ENCODE measurements at regions not wholly inside any gene's neighbourhood (a gene's known extent, or its start where the extent isn't known, plus 50 kb on each side); places are given as distances from the start of the nearest gene placed in this dataset.

GRCh38 chr3:184477940-184478339 lies 83.6 kb upstream of the EPHB3 start:
- H3K9me2 ChIP-seq (replicated peaks; ENCODE audit: control insufficient read depth, low read length) = no peaks in the 10 kb centered on the region
- TF ChIP-seq, protein P1, sequence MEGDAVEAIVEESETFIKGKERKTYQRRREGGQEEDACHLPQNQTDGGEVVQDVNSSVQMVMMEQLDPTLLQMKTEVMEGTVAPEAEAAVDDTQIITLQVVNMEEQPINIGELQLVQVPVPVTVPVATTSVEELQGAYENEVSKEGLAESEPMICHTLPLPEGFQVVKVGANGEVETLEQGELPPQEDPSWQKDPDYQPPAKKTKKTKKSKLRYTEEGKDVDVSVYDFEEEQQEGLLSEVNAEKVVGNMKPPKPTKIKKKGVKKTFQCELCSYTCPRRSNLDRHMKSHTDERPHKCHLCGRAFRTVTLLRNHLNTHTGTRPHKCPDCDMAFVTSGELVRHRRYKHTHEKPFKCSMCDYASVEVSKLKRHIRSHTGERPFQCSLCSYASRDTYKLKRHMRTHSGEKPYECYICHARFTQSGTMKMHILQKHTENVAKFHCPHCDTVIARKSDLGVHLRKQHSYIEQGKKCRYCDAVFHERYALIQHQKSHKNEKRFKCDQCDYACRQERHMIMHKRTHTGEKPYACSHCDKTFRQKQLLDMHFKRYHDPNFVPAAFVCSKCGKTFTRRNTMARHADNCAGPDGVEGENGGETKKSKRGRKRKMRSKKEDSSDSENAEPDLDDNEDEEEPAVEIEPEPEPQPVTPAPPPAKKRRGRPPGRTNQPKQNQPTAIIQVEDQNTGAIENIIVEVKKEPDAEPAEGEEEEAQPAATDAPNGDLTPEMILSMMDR (IDR thresholded peaks at IDR 0.05; ENCODE audit: low read depth, low read length, poor library complexity, severe bottlenecking) = no peak
- no peak for TF ChIP-seq EZH2phosphoT487 (IDR thresholded peaks at IDR 0.05; ENCODE audit: borderline replicate concordance, low read length)
- peaks cover 34% of the 10 kb centered on the region for H3K27me3 ChIP-seq (ENCODE audit: control insufficient read depth, low read length)
- H3K27ac ChIP-seq (ENCODE audit: low read depth, low read length) = no peak overlapping the region
- no peak overlapping the region for H3K4me3 ChIP-seq (ENCODE audit: low read length)
- no peaks in the 10 kb centered on the region for H3K9me3 ChIP-seq (ENCODE audit: control insufficient read depth, insufficient read depth, low read length)
- peaks cover 7% of the 10 kb centered on the region for H3K4me1 ChIP-seq (ENCODE audit: control insufficient read depth, low read length)
- no peak overlapping the region for H3K4me2 ChIP-seq (ENCODE audit: low read length)
- H3K36me3 ChIP-seq (ENCODE audit: control insufficient read depth, low read length) = no peaks in the 10 kb centered on the region
- no peaks in the 10 kb centered on the region for H4K20me1 ChIP-seq (ENCODE audit: control insufficient read depth, insufficient read depth, low read depth, low read length)
- no peaks in the 10 kb centered on the region for H3K79me2 ChIP-seq (ENCODE audit: control insufficient read depth, low read length)
- H3F3A ChIP-seq (ENCODE audit: control insufficient read depth, insufficient read depth) = no peaks in the 10 kb centered on the region

DNA sequence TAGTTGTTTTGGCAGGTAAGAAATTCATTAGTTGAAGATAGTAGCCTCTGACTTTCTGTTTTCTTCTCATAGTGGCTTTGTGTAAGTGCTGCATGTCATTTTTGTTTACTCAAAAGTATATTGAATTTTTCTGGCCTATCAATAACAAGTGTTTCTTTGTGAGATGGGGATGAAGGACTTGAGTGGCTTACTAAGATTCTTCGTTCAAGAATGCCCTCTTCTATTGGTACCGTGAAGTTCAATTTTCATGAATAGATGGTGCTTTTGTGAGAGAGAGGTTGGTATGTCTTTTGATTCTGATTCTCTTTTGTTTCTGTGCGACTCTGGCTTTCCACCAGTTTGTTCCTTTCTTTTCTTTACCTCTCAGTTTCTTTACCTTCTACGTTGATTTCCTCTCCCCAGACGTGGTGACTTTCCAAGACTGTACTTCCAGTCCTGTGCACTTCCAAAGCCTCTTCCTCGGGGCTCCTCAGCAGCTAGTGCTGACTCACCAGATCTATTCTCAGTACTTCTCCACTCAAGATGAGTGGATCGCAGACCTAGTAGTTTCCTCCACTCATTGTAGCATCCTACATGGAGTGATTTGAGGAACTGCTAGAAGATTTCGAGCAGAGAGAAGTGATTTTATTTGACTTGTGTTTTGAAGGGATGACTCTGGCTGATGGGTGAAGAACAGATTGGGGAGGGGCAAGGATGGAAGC lies 82.0 kb upstream of the EPHB3 start:
- Histone ChIP-seq H3K4me3 (ENCODE audit: low read length) (no peak overlapping the region), H3K27me3 (ENCODE audit: control insufficient read depth, low read length) (peaks cover 21% of the 10 kb centered on the region), H3K4me2 (ENCODE audit: low read length) (no peak overlapping the region), H3K79me2 (ENCODE audit: control insufficient read depth, low read length) (no peaks in the 10 kb centered on the region), H3K9me3 (ENCODE audit: control insufficient read depth, insufficient read depth, low read length) (no peaks in the 10 kb centered on the region), H3K36me3 (ENCODE audit: control insufficient read depth, low read length) (no peaks in the 10 kb centered on the region), H3K27ac (ENCODE audit: low read depth, low read length) (no peak overlapping the region), H3K4me1 (ENCODE audit: control insufficient read depth, low read length) (no peaks in the 10 kb centered on the region), H3F3A (ENCODE audit: control insufficient read depth, insufficient read depth) (no peaks in the 10 kb centered on the region), H4K20me1 (ENCODE audit: control insufficient read depth, insufficient read depth, low read depth, low read length) (no peaks in the 10 kb centered on the region), H3K9me2 (replicated peaks; ENCODE audit: control insufficient read depth, low read length) (no peaks in the 10 kb centered on the region)
- no peak for TF ChIP-seq EZH2phosphoT487 (IDR thresholded peaks at IDR 0.05; ENCODE audit: borderline replicate concordance, low read length)
- TF ChIP-seq, protein P1 (IDR thresholded peaks at IDR 0.05; ENCODE audit: low read depth, low read length, poor library complexity, severe bottlenecking) = no peak

DNA sequence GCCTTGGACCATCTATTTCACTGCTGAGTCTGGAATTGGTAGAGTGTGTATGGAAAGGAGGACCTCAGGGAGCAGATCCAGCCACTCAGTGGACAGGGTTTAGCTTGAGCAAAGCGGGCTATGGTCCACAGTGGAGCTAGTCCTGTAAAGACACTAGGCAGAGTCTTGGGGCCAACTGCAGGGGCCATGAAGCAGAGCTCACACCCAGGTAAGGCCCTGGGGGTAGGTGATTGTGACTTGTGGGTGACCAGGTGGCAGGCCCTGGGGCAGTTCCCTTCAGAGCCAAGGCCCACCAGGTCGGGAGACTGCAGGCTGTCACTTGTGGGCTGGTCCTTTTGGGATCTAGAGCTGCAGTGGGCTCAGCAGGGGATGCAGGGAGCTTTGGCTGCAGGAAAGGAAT lies 80.8 kb upstream of the EPHB3 start:
- no peaks in the 10 kb centered on the region for H3K9me3 ChIP-seq (ENCODE audit: control insufficient read depth, insufficient read depth, low read length)
- H3K4me3 ChIP-seq (ENCODE audit: low read length) = no peak overlapping the region
- H3K4me2 ChIP-seq (ENCODE audit: low read length) = no peak overlapping the region
- H3K4me1 ChIP-seq (ENCODE audit: control insufficient read depth, low read length) = no peaks in the 10 kb centered on the region
- no peaks in the 10 kb centered on the region for H4K20me1 ChIP-seq (ENCODE audit: control insufficient read depth, insufficient read depth, low read depth, low read length)
- no peak overlapping the region for H3K27ac ChIP-seq (ENCODE audit: low read depth, low read length)
- H3K9me2 ChIP-seq (replicated peaks; ENCODE audit: control insufficient read depth, low read length) = no peaks in the 10 kb centered on the region
- no peak for TF ChIP-seq EZH2phosphoT487 (IDR thresholded peaks at IDR 0.05; ENCODE audit: borderline replicate concordance, low read length)
- TF ChIP-seq, protein P1 (IDR thresholded peaks at IDR 0.05; ENCODE audit: low read depth, low read length, poor library complexity, severe bottlenecking) = no peak
- no peaks in the 10 kb centered on the region for H3F3A ChIP-seq (ENCODE audit: control insufficient read depth, insufficient read depth)
- peaks cover 18% of the 10 kb centered on the region for H3K27me3 ChIP-seq (ENCODE audit: control insufficient read depth, low read length)
- no peaks in the 10 kb centered on the region for H3K36me3 ChIP-seq (ENCODE audit: control insufficient read depth, low read length)
- no peaks in the 10 kb centered on the region for H3K79me2 ChIP-seq (ENCODE audit: control insufficient read depth, low read length)
